SHP77 (cell line): ENCODE measurements at regions not wholly inside any gene's neighbourhood (a gene's known extent, or its start where the extent isn't known, plus 50 kb on each side); places are given as distances from the start of the nearest gene placed in this dataset.

Source experiments
- DNase-seq, 2 experiments: peaks; one replicate each; lab custom pipeline; 2025; lab: John Stamatoyannopoulos, UW

- no peak for DNase-seq
These were observed 165.5 kb downstream of the OLFM1 start for GRCh38 chr9:135252980-135253304.

- peak in 1 of 2 experiments; percentile 49 for DNase-seq
These were observed 166.0 kb downstream of the OLFM1 start for GRCh38 chr9:135253305-135254004.

GRCh38 chr9:135254176-135255032, 166.9 kb downstream of the OLFM1 start:
- no peak for DNase-seq

GRCh38 chr9:135255033-135255840, 167.8 kb downstream of the OLFM1 start:
- no peak for DNase-seq

DNA sequence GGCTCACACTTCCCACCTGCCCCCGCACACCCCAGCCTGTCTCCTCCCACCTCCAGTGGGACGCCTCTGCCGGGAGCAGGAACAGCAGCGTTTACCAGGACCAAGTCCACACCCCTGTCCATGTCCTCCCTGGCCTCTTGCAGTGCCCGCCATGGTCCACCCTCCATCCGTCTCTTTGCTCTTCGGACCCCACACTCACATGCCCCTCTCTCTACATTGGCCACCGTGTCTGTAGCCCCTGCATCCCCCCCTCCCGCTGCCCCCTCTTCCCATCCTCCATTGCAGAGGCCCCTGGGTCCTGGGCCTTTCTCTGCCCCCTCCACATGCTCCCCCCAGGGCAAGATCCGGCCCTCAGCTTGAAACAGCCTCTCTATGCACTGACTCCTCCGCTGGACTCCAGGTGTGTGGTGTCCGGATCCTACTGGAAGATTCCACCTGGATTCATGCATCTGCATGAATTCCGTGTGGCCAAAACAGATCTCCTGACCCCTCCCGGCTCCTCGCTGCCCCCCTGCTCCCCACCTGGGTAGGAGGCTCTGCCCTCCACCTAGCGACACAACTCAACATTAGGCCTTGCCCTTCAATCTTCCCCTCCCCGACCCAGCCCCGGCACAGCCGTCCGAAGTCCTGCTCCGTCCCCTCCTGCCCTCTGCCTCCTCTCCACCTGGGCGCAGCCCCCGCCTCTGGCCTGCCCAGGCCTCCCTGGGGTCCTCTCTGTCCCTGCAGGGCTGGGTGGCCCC, 168.5 kb downstream of the OLFM1 start:
- no peak for DNase-seq

DNA sequence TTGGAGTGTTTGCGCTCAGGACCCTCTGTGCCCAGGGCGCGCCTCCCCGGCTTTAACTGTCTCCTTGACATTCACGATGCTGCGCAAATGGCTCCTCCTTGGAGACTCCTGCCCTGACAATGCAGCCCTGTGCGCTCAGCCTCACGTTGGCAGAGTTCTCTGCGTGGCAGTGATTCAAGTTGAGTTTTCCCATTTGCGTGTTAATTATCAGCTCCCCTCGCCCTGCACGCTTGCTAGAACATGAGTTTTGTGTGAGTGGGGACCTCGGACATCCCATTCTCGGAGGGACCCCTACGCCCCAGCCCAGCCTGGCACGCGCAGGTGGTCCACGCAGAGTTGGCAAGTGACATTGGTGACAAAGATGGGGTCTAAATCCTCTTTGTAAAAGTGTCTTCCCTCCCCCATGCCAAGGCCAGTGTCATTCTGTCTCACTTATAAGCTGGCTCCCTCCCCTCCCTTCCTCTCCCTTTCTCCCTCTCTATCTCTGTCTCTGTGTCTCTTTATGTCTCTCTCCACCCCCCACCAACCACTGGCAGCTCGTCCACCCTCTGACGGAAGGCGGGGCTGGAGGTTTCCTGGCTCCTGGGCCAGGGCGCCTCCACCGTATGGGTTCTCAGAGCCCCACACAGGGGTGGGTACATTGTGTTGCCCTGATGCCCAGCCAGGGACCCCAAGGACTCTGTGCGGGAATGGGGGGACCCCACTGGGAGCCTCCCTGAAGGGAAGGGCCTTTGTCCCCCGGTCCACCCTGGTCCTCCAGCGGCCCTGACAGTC, 169.3 kb downstream of the OLFM1 start:
- DNase-seq, result no peak

DNA sequence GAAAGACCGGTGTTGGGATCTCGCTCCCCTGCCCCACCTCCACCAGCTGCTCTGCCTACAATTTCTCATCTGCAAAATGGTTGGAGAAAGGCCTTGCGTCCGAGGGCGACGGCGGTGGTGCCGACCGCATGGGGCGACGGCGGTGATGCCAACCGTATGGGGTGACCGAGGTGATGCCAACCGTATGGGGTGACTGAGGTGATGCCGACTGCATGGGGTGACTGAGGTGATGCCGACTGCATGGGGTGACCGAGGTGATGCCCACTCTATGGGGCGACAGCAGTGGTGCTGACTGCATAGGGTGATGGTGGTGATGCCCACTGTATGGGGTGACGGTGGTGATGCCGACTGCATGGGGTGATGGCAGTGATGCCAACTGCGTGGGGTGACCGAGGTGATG, 171.0 kb downstream of the OLFM1 start:
- no peak for DNase-seq

GRCh38 chr9:135259273-135259672, 171.8 kb downstream of the OLFM1 start:
- no peak for DNase-seq

DNA sequence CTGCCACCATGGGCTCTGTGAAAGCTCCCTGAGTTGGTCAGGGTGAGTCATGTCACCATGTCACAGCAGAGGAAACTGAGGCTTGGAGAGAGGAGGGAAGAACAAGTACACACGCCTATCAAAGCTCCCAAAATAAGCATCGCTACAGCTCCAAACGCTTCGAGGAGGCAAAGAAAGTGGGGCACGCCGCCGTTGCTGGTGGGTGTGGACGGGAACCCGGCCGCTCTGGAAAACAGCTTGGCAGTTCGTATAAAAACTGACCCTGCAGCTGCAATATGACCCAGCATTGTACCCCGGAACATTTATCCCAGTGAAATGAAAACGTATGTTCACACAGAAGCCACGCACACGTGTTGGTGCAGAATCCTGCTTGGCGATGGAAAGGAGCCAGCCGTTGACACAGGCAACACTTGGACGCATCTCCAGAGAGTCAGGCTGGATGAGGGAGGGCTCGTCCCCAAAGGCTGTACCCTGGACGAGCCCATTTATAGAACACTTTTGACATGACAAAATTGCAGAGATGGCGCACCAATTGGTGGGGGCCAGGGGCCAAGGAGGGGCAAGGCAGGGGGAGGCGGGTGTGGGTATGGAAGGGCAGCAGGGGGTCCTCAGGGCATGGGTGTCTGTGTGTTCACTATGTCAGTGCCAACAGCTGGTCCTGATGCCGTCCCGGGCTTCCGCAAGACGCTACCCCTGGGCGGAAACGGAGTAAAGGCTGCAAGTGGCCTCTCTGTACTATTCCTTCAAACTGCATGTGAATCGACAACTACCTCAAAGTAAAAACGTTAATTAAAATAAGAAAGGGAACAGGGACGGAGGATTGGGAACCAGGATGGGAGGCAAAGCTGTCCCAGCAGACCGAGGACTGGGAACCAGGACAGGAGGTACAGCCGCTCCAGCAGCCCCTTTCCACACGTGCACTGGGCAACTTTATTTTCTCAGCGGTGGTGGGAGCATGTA, 173.0 kb downstream of the OLFM1 start:
- no peak for DNase-seq

GRCh38 chr9:135262248-135262647, 174.8 kb downstream of the OLFM1 start:
- no peak for DNase-seq

- no peak for DNase-seq
These were observed 176.0 kb downstream of the OLFM1 start for GRCh38 chr9:135263511-135263910.

GRCh38 chr9:135265931-135266330, 178.5 kb downstream of the OLFM1 start:
- DNase-seq, result no peak

- DNase-seq, result no peak
These were observed 179.8 kb downstream of the OLFM1 start for GRCh38 chr9:135267191-135267809.

GRCh38 chr9:135268031-135268430, 180.6 kb downstream of the OLFM1 start:
- no peak for DNase-seq

DNA sequence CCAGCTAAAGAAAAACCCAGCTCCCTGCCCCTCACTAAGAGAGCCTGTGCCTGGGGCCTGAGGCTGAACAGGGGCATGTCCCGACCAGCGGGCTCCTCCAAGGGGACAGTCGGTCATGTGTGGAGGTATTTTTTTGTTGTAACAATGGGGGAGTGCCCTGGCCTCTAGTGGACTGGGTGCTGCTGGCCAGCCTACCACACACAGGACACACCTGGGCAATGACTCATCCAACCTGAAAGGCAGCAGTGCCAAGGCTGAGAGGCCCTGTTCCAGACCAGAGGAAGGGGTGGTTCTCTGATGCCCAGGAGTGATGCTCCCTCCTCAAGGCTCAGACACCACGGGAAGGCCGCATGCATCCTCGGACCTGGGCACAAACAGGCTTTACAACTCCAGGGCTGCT, 181.5 kb downstream of the OLFM1 start:
- no peak for DNase-seq

GRCh38 chr9:135269912-135270830, 182.7 kb downstream of the OLFM1 start:
- DNase-seq, result no peak

- DNase-seq, result no peak
These were observed 184.0 kb downstream of the OLFM1 start for GRCh38 chr9:135271425-135271824.

GRCh38 chr9:135272608-135273007, 185.1 kb downstream of the OLFM1 start:
- no peak for DNase-seq
